Progenitor cell of endocrine pancreas (in vitro differentiated cells): ENCODE measurements at regions not wholly inside any gene's neighbourhood (a gene's known extent, or its start where the extent isn't known, plus 50 kb on each side); places are given as distances from the start of the nearest gene placed in this dataset.
"Not testable (repeated sequence)": the region's sequence is repeated elsewhere in the genome, so short reads cannot be mapped to it uniquely, and the experiment has no call there.

Experiments used
- DNase-seq: peaks from one replicate; pipeline ENCODE4 v3.0.0; 2021; ENCODE audit warnings: low spot score; ENCODE audit not compliant: unreplicated experiment
- H3K27ac Mint-ChIP-seq: 2 replicates; pipeline ENCODE4 v1.8.0; 2021; ENCODE audit warnings: mild to moderate bottlenecking, moderate library complexity, mixed read lengths
- H3K27me3 Mint-ChIP-seq: 2 replicates; pipeline ENCODE4 v1.8.0; 2021; ENCODE audit warnings: mixed read lengths
- H3K36me3 Mint-ChIP-seq: 2 replicates; pipeline ENCODE4 v1.8.0; 2022; ENCODE audit warnings: mixed read lengths; ENCODE audit not compliant: insufficient read depth
- H3K4me1 Mint-ChIP-seq: 2 replicates; pipeline ENCODE4 v1.8.0; 2021; ENCODE audit warnings: low read depth, mixed read lengths
- H3K4me3 Mint-ChIP-seq: 2 replicates; pipeline ENCODE4 v1.8.0; 2021; ENCODE audit warnings: low read depth, mild to moderate bottlenecking, moderate library complexity, mixed read lengths
- H3K9me3 Mint-ChIP-seq: 2 replicates; pipeline ENCODE4 v1.8.0; 2021; ENCODE audit warnings: low read depth, mixed read lengths
- CTCF ChIP-seq: fragments of 200-600 bp; sonication (generic); IDR thresholded peaks from one replicate; pipeline ENCODE4 v1.5.0; 2021; ENCODE audit warnings: antibody characterized with exemption, mild to moderate bottlenecking; ENCODE audit not compliant: unreplicated experiment

GRCh38 chr9:74173284-74173683 is 323.9 kb upstream of the RORB start:
- Mint-ChIP-seq H3K27ac (no peak overlapping the region), H3K4me1 (no peaks in the 10 kb centered on the region), H3K36me3 (no peaks in the 10 kb centered on the region), H3K4me3 (no peak overlapping the region), H3K9me3 (peaks cover 3% of the 10 kb centered on the region), H3K27me3 (no peaks in the 10 kb centered on the region)
- DNase-seq: no peak
- no peak for TF ChIP-seq CTCF

GRCh38 chr9:74197771-74198170 is 299.4 kb upstream of the RORB start:
- H3K9me3 Mint-ChIP-seq, DNase-seq, H3K36me3 Mint-ChIP-seq, H3K4me1 Mint-ChIP-seq, H3K27me3 Mint-ChIP-seq, H3K4me3 Mint-ChIP-seq, H3K27ac Mint-ChIP-seq: not testable (repeated sequence)

GRCh38 chr9:74205056-74205455 is 292.1 kb upstream of the RORB start:
- Mint-ChIP-seq H3K36me3 (no peaks in the 10 kb centered on the region), H3K4me3 (no peak overlapping the region), H3K27ac (no peak overlapping the region), H3K4me1 (peaks cover under 1% of the 10 kb centered on the region), H3K27me3 (no peaks in the 10 kb centered on the region), H3K9me3 (no peaks in the 10 kb centered on the region)
- no peak for TF ChIP-seq CTCF
- DNase-seq: no peak

GRCh38 chr9:74218385-74219063 is 278.6 kb upstream of the RORB start:
- no peak for DNase-seq
- no peak overlapping the region for H3K27ac Mint-ChIP-seq
- no peaks in the 10 kb centered on the region for H3K4me1 Mint-ChIP-seq
- H3K36me3 Mint-ChIP-seq: no peaks in the 10 kb centered on the region
- no peak overlapping the region for H3K4me3 Mint-ChIP-seq
- no peak for TF ChIP-seq CTCF
- H3K9me3 Mint-ChIP-seq: peaks cover 1% of the 10 kb centered on the region
- H3K27me3 Mint-ChIP-seq: peaks cover 3% of the 10 kb centered on the region

- no peak for DNase-seq
- Mint-ChIP-seq H3K4me3 (no peak overlapping the region), H3K4me1 (no peaks in the 10 kb centered on the region), H3K9me3 (peaks cover 3% of the 10 kb centered on the region), H3K27ac (no peak overlapping the region), H3K27me3 (peaks cover 3% of the 10 kb centered on the region), H3K36me3 (no peaks in the 10 kb centered on the region)
- TF ChIP-seq CTCF: no peak
Observed at GRCh38 chr9:74220327-74220726, 276.8 kb upstream of the RORB start.

- Mint-ChIP-seq H3K36me3 (no peaks in the 10 kb centered on the region), H3K4me3 (no peak overlapping the region), H3K4me1 (no peaks in the 10 kb centered on the region), H3K27ac (no peak overlapping the region), H3K9me3 (peaks cover 12% of the 10 kb centered on the region), H3K27me3 (no peaks in the 10 kb centered on the region)
- DNase-seq: no peak
- no peak for TF ChIP-seq CTCF
Observed at GRCh38 chr9:74236857-74237256, 260.3 kb upstream of the RORB start.
